GM20000 (cell line): ENCODE measurements at regions not wholly inside any gene's neighbourhood (a gene's known extent, or its start where the extent isn't known, plus 50 kb on each side); places are given as distances from the start of the nearest gene placed in this dataset.

ENCODE experiments used
- DNase-seq: peaks from one replicate; pipeline ENCODE4 v3.0.0; 2012; ENCODE audit warnings: low spot score
- CTCF ChIP-seq: IDR thresholded peaks from 2 replicates; pipeline ENCODE4 v1.5.1; 2012; ENCODE audit warnings: mild to moderate bottlenecking, control low read depth; ENCODE audit errors: extremely low read depth, missing control alignments

- TF ChIP-seq CTCF, result no peak
- DNase-seq, result no peak
These were observed 290.2 kb downstream of the HLX start for GRCh38 chr1:221169447-221169889.

GRCh38 chr1:221170171-221170570, 290.9 kb downstream of the HLX start:
- TF ChIP-seq CTCF, result no peak
- DNase-seq, result no peak

- no peak for TF ChIP-seq CTCF
- DNase-seq, result no peak
These were observed 292.5 kb downstream of the HLX start for GRCh38 chr1:221171768-221172167.

- no peak for DNase-seq
These were observed 293.6 kb downstream of the HLX start for GRCh38 chr1:221172841-221173240.

GRCh38 chr1:221174330-221174993, 295.2 kb downstream of the HLX start:
- DNase-seq, result no peak
- TF ChIP-seq CTCF, result no peak

More at GRCh38 chr1:221172841-221173240, 293.6 kb downstream of the HLX start:
- no peak for TF ChIP-seq CTCF

- DNase-seq, result no peak
- TF ChIP-seq CTCF, result no peak
These were observed 296.0 kb downstream of the HLX start for GRCh38 chr1:221175249-221175648.

GRCh38 chr1:221180704-221181368, 301.6 kb downstream of the HLX start:
- no peak for DNase-seq
- no peak for TF ChIP-seq CTCF
